ENCODE measurements at regions not wholly inside any gene's neighbourhood (a gene's known extent, or its start where the extent isn't known, plus 50 kb on each side); places are given as distances from the start of the nearest gene placed in this dataset.

DNA sequence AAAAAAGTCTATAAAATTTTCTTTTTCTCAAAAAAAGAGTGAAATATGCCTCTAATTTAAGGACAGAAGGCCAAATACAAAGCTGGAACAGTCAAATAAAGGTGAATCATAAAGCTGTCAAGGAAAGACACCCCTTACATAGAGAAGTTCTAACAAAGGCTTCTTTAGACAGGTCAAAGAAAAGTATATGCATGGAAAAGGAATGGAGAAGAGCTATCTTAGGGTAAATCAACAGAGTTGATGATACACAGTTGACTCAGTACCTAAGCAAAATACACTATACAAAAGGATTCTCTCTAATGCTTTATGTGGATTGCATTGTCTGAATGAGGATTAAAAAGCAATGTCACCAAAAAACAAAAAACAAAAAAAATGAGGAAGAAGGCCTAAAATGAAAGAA, 214.8 kb downstream of the TXNL1 start:
- TF ChIP-seq POLR2AphosphoS5 (IDR thresholded peaks at IDR 0.05; ENCODE audit: low read depth, low read length): no peak
- TF ChIP-seq, protein P1, sequence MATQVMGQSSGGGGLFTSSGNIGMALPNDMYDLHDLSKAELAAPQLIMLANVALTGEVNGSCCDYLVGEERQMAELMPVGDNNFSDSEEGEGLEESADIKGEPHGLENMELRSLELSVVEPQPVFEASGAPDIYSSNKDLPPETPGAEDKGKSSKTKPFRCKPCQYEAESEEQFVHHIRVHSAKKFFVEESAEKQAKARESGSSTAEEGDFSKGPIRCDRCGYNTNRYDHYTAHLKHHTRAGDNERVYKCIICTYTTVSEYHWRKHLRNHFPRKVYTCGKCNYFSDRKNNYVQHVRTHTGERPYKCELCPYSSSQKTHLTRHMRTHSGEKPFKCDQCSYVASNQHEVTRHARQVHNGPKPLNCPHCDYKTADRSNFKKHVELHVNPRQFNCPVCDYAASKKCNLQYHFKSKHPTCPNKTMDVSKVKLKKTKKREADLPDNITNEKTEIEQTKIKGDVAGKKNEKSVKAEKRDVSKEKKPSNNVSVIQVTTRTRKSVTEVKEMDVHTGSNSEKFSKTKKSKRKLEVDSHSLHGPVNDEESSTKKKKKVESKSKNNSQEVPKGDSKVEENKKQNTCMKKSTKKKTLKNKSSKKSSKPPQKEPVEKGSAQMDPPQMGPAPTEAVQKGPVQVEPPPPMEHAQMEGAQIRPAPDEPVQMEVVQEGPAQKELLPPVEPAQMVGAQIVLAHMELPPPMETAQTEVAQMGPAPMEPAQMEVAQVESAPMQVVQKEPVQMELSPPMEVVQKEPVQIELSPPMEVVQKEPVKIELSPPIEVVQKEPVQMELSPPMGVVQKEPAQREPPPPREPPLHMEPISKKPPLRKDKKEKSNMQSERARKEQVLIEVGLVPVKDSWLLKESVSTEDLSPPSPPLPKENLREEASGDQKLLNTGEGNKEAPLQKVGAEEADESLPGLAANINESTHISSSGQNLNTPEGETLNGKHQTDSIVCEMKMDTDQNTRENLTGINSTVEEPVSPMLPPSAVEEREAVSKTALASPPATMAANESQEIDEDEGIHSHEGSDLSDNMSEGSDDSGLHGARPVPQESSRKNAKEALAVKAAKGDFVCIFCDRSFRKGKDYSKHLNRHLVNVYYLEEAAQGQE (IDR thresholded peaks at IDR 0.05; ENCODE audit: insufficient read depth in 1 of 2, low read depth in 2 of 2, low read length in 2 of 2): no peak
- TF ChIP-seq TAF1 (IDR thresholded peaks at IDR 0.05; ENCODE audit: borderline replicate concordance, insufficient read depth, low read length): no peak

Measured in PFSK-1 (cell line).